ENCODE measurements at regions not wholly inside any gene's neighbourhood (a gene's known extent, or its start where the extent isn't known, plus 50 kb on each side); places are given as distances from the start of the nearest gene placed in this dataset.

DNA sequence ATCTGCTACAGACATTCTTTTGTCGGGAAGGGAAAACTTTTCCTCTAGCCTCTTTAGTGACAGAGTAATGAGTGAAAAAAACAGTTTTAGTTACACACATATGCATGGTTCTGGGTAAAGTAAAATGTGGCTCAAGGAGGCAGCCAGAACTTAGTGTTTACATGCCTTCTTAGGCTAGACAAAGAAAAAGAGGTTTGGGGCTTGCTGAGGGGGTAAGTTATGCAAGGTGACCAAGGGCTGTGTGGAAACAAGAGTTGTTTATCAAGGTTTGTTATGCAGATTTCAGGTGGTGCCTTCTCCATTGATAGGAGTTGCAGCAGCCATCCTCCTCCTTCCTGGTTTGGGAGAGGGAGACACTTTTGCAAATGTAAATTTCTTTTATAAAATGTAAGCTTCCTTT lies 66.5 kb upstream of the RAB3GAP2 start:
- Mint-ChIP-seq H3K9me3 (ENCODE audit: low read depth) (no peaks in the 10 kb centered on the region), H3K27me3 (no peaks in the 10 kb centered on the region), H3K4me1 (ENCODE audit: low read depth) (peaks cover 5% of the 10 kb centered on the region), H3K4me3 (ENCODE audit: low read depth) (no peak overlapping the region), H3K36me3 (ENCODE audit: insufficient read depth) (no peaks in the 10 kb centered on the region), H3K27ac (no peak overlapping the region)
- no peak for DNase-seq (ENCODE audit: low spot score, unreplicated experiment)
- no peak for TF ChIP-seq CTCF (IDR thresholded peaks at IDR 0.05; ENCODE audit: unreplicated experiment)

DNA sequence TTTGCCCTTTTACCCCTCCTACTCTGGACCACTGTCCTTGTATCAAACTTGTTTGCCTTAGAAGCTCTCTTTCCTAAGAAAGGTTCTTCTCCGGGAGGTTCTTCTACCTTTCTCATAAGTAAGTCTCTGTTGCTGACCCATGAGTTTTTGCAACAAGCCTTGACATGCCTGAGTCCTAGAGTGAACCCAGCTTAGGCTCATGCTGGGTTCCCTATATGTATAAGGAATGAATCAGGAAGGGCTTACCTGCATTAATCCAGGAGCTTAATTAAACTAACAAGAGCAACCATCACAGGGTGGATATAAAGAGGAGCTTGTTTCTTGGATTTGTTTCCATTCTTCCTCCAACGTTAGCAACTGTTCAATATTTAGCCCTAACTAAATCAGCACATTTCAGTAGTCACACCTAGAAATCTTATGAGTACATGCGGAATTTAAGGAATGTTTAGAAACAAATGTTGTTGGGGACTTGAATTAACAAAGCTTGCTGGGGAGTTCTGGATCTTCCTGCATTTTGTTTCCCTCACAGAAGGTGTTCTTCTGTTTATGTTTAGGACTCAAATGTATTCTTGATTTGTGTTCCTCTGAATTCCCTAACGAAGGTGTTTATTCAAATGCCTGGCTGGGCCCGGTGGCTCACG lies 64.3 kb upstream of the RAB3GAP2 start:
- no peak for TF ChIP-seq CTCF (IDR thresholded peaks at IDR 0.05; ENCODE audit: unreplicated experiment)
- Mint-ChIP-seq H3K4me1 (ENCODE audit: low read depth) (peaks cover 5% of the 10 kb centered on the region), H3K27me3 (no peaks in the 10 kb centered on the region), H3K9me3 (ENCODE audit: low read depth) (no peaks in the 10 kb centered on the region), H3K36me3 (ENCODE audit: insufficient read depth) (no peaks in the 10 kb centered on the region), H3K4me3 (ENCODE audit: low read depth) (no peak overlapping the region), H3K27ac (no peak overlapping the region)
- DNase-seq (ENCODE audit: low spot score, unreplicated experiment): no peak

DNA sequence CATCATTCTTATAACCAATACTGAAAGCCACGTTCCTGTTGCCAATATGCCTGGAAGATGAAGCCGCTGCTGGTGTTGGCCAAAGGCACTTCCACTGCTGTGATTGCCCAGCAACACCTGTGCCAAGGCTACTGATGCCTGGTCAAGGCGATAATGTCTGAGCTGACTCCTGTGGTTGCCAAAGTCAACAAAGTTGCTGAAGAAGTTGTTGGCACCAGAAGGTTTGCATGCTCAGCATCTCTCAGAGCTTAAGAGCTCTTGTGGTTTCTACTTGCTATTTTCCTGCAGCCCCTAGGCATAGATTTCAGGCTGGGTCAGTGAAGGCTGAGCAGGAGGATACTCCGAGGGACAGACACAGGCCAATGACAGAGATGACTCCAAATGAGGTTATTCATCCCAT lies 63.4 kb upstream of the RAB3GAP2 start:
- no peak for DNase-seq (ENCODE audit: low spot score, unreplicated experiment)
- Mint-ChIP-seq H3K9me3 (ENCODE audit: low read depth) (no peaks in the 10 kb centered on the region), H3K4me3 (ENCODE audit: low read depth) (no peak overlapping the region), H3K27ac (no peak overlapping the region), H3K27me3 (no peaks in the 10 kb centered on the region), H3K4me1 (ENCODE audit: low read depth) (peaks cover 5% of the 10 kb centered on the region), H3K36me3 (ENCODE audit: insufficient read depth) (no peaks in the 10 kb centered on the region)
- no peak for TF ChIP-seq CTCF (IDR thresholded peaks at IDR 0.05; ENCODE audit: unreplicated experiment)

DNA sequence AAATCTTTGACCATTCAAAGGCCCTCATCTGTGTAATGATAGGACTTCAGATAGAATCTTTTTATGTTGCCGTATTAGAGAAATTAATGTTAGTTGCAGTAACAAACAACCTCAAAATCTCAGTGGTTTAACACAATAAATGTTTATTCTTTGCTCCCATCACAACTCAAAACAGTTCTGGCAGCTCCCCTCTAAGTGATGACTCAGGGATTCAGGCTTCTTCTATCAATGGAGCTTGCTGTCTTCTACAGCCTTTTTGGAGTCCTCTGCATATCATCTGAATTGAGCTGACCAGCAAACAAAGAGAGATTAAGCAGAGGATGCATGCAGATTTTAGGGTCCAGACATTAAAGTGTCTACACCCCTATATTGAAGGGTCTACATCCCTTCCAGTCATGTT lies 59.1 kb upstream of the RAB3GAP2 start:
- Mint-ChIP-seq H3K36me3 (ENCODE audit: insufficient read depth) (no peaks in the 10 kb centered on the region), H3K9me3 (ENCODE audit: low read depth) (no peaks in the 10 kb centered on the region)

DNA sequence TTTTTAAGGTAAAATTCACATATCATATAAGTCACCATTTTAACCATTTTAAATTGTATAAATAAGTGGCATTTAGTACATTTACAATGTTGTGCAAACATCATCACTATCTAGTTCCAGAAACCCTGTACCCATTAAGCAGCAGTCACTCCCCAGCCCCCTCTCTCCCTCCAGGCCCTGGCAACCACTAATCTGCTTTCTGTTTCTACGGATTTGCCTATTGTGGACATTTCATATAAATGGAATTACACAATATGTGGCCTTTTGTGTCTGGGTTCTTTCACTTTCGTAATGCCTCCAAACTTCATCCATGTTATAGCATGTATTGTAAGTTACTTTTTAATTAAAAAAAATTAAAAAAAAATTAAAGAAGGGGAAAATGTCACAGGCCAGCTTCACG lies 58.0 kb upstream of the RAB3GAP2 start:
- Mint-ChIP-seq H3K9me3 (ENCODE audit: low read depth) (no peaks in the 10 kb centered on the region), H3K27ac (no peak overlapping the region), H3K4me3 (ENCODE audit: low read depth) (no peak overlapping the region), H3K4me1 (ENCODE audit: low read depth) (no peaks in the 10 kb centered on the region), H3K36me3 (ENCODE audit: insufficient read depth) (no peaks in the 10 kb centered on the region), H3K27me3 (peaks cover 5% of the 10 kb centered on the region)
- DNase-seq (ENCODE audit: low spot score, unreplicated experiment): no peak
- TF ChIP-seq CTCF (IDR thresholded peaks at IDR 0.05; ENCODE audit: unreplicated experiment): no peak

More for the DNA sequence above, 59.1 kb upstream of the RAB3GAP2 start:
- DNase-seq (ENCODE audit: low spot score, unreplicated experiment): no peak
- Mint-ChIP-seq H3K4me3 (ENCODE audit: low read depth) (no peak overlapping the region), H3K27me3 (peaks cover 5% of the 10 kb centered on the region), H3K27ac (no peak overlapping the region), H3K4me1 (ENCODE audit: low read depth) (no peaks in the 10 kb centered on the region)
- no peak for TF ChIP-seq CTCF (IDR thresholded peaks at IDR 0.05; ENCODE audit: unreplicated experiment)
